ENCODE measurements at regions not wholly inside any gene's neighbourhood (a gene's known extent, or its start where the extent isn't known, plus 50 kb on each side); places are given as distances from the start of the nearest gene placed in this dataset.
A peak's percentile ranks its signal among the peaks of the same experiment; 100 is the strongest.
"Not testable (repeated sequence)": the region's sequence is repeated elsewhere in the genome, so short reads cannot be mapped to it uniquely, and the experiment has no call there.

- in situ Hi-C loops (cut with HindIII; ENCODE audit: low sequenced_read_pairs), result no loop called here
Measured at GRCh38 chr5:36457511-36458270, 148.7 kb upstream of the SLC1A3 start.

GRCh38 chr5:36458746-36459145 is 147.7 kb upstream of the SLC1A3 start:
- DNase-seq (ENCODE audit: low spot score), result no peak
- in situ Hi-C loops (cut with HindIII; ENCODE audit: low sequenced_read_pairs), result no loop called here

More at GRCh38 chr5:36457511-36458270, 148.7 kb upstream of the SLC1A3 start:
- no peak for DNase-seq (ENCODE audit: low spot score)

- DNase-seq (ENCODE audit: low spot score), result no peak
- in situ Hi-C loops (cut with HindIII; ENCODE audit: low sequenced_read_pairs), result no loop called here
Measured at GRCh38 chr5:36459176-36460135, 146.9 kb upstream of the SLC1A3 start.

- no peak for DNase-seq (ENCODE audit: low spot score)
- in situ Hi-C loops (cut with HindIII; ENCODE audit: low sequenced_read_pairs), result no loop called here
Measured at GRCh38 chr5:36462295-36463021, 143.9 kb upstream of the SLC1A3 start.

GRCh38 chr5:36475942-36476341 is 130.5 kb upstream of the SLC1A3 start:
- in situ Hi-C loops (cut with HindIII; ENCODE audit: low sequenced_read_pairs); DNase-seq (ENCODE audit: low spot score): not testable (repeated sequence)

GRCh38 chr5:36478646-36479317 is 127.6 kb upstream of the SLC1A3 start:
- in situ Hi-C loops (cut with HindIII; ENCODE audit: low sequenced_read_pairs), result no loop called here
- no peak for DNase-seq (ENCODE audit: low spot score)

GRCh38 chr5:36481454-36482120 is 124.8 kb upstream of the SLC1A3 start:
- no peak for DNase-seq (ENCODE audit: low spot score)

GRCh38 chr5:36482812-36483211 is 123.6 kb upstream of the SLC1A3 start:
- in situ Hi-C loops (cut with HindIII; ENCODE audit: low sequenced_read_pairs), result no loop called here

More at GRCh38 chr5:36481454-36482120, 124.8 kb upstream of the SLC1A3 start:
- in situ Hi-C loops (cut with HindIII; ENCODE audit: low sequenced_read_pairs), result no loop called here

GRCh38 chr5:36489505-36489904 is 116.9 kb upstream of the SLC1A3 start:
- in situ Hi-C loops (cut with HindIII; ENCODE audit: low sequenced_read_pairs), result no loop called here

More at GRCh38 chr5:36482812-36483211, 123.6 kb upstream of the SLC1A3 start:
- DNase-seq (ENCODE audit: low spot score), result no peak

GRCh38 chr5:36491856-36492255 is 114.5 kb upstream of the SLC1A3 start:
- DNase-seq (ENCODE audit: low spot score), result peak; percentile 31
- in situ Hi-C loops (cut with HindIII; ENCODE audit: low sequenced_read_pairs), result no loop called here

More at GRCh38 chr5:36489505-36489904, 116.9 kb upstream of the SLC1A3 start:
- no peak for DNase-seq (ENCODE audit: low spot score)

GRCh38 chr5:36492984-36493654 is 113.3 kb upstream of the SLC1A3 start:
- DNase-seq (ENCODE audit: low spot score), result no peak
- in situ Hi-C loops (cut with HindIII; ENCODE audit: low sequenced_read_pairs), result no loop called here

GRCh38 chr5:36494028-36494427 is 112.4 kb upstream of the SLC1A3 start:
- DNase-seq (ENCODE audit: low spot score), result no peak
- in situ Hi-C loops (cut with HindIII; ENCODE audit: low sequenced_read_pairs), result no loop called here

GRCh38 chr5:36494841-36495601 is 111.4 kb upstream of the SLC1A3 start:
- DNase-seq (ENCODE audit: low spot score), result peak; percentile 8
- in situ Hi-C loops (cut with HindIII; ENCODE audit: low sequenced_read_pairs), result no loop called here

- in situ Hi-C loops (cut with HindIII; ENCODE audit: low sequenced_read_pairs), result no loop called here
- no peak for DNase-seq (ENCODE audit: low spot score)
Measured at GRCh38 chr5:36495611-36496010, 110.8 kb upstream of the SLC1A3 start.

- peak; percentile 29 for DNase-seq (ENCODE audit: low spot score)
Measured at GRCh38 chr5:36496471-36496870, 109.9 kb upstream of the SLC1A3 start.

GRCh38 chr5:36502608-36503007 is 103.8 kb upstream of the SLC1A3 start:
- DNase-seq (ENCODE audit: low spot score), result no peak
- in situ Hi-C loops (cut with HindIII; ENCODE audit: low sequenced_read_pairs), result no loop called here

More at GRCh38 chr5:36496471-36496870, 109.9 kb upstream of the SLC1A3 start:
- in situ Hi-C loops (cut with HindIII; ENCODE audit: low sequenced_read_pairs), result no loop called here

- DNase-seq (ENCODE audit: low spot score), result no peak
- in situ Hi-C loops (cut with HindIII; ENCODE audit: low sequenced_read_pairs), result no loop called here
Measured at GRCh38 chr5:36505021-36505420, 101.4 kb upstream of the SLC1A3 start.

All from G401 (cell line).